Psoas muscle (tissue), 7 donors: ENCODE measurements at regions not wholly inside any gene's neighbourhood (a gene's known extent, or its start where the extent isn't known, plus 50 kb on each side); places are given as distances from the start of the nearest gene placed in this dataset.

Source experiments
- ATAC-seq, 4 donors: fragments of 200-7000 bp; cut with Tn5 transposase; one replicate each; pipeline ENCODE4 v1.9.1; 2020; ENCODE audit warnings: moderate library complexity in 3 of 4, mild to moderate bottlenecking in 2 of 4
- DNase-seq, 2 donors: peaks; one replicate each; pipeline ENCODE4 v3.0.0-alpha.2; 2020
- H3K27ac ChIP-seq: fragments of 200-600 bp; one replicate; pipeline ENCODE4 v1.8.0; 2022
- H3K27me3 ChIP-seq, 3 donors: fragments of 200-600 bp in 1 of 3; one replicate each; pipeline versions ENCODE4 v1.6.1 to v1.8.0; 2013 to 2022; ENCODE audit warnings: low read length in 2 of 3, mild to moderate bottlenecking in 2 of 3, moderate library complexity in 1 of 3; ENCODE audit not compliant: insufficient read depth in 3 of 3
- H3K36me3 ChIP-seq, 2 donors: fragments of 200-600 bp in 1 of 2; one replicate each; pipeline versions ENCODE4 v1.6.1 to v1.8.0; 2013 to 2022; ENCODE audit warnings: low read depth in 1 of 2, mild to moderate bottlenecking in 1 of 2, moderate library complexity in 1 of 2; ENCODE audit not compliant: insufficient read depth in 1 of 2
- H3K4me1 ChIP-seq: fragments of 200-600 bp; one replicate; pipeline ENCODE4 v1.8.0; 2022
- H3K4me3 ChIP-seq: fragments of 200-600 bp; one replicate; pipeline ENCODE4 v1.8.0; 2022; ENCODE audit warnings: mild to moderate bottlenecking
- H3K9me3 ChIP-seq: fragments of 200-600 bp; one replicate; pipeline ENCODE4 v1.8.0; 2022
- WGBS, 3 donors: extraction: QIAGEN DNeasy Blood & Tissue Kit; methylation state at CpG; one replicate each; pipeline versions ENCODE4 v1.1.6 to v1.1.7; 2013; 5-methylcytosine and 5-hydroxymethylcytosine counted together
- intact Hi-C, 2 donors: fragments of 100-400 bp; cut with DNase I; formaldehyde crosslinking; loops; one replicate each; pipeline versions ENCODE4 v1.11.0 to v1.14.2; 2022
- TF ChIP-seq, protein P1 (sequence below): fragments of 200-600 bp; IDR thresholded peaks from one replicate; pipeline ENCODE4 v1.8.0; 2022; ENCODE audit warnings: antibody characterized with exemption
- donor health status: healthy with polysubstance abuse.
- donor health status: DM: no; HTN: no; CAD: no; lungs with moderate emphysema.
- donor health status: Bipolar disorder and iron deficiency.
- donor health status: healthy.
- donor health status: DM: yes; HTN: yes; CAD: no.
- donor health status: DM: no; HTN: no; CAD: no.
- donor health status: DM: yes; HTN: yes; CAD: no.

DNA sequence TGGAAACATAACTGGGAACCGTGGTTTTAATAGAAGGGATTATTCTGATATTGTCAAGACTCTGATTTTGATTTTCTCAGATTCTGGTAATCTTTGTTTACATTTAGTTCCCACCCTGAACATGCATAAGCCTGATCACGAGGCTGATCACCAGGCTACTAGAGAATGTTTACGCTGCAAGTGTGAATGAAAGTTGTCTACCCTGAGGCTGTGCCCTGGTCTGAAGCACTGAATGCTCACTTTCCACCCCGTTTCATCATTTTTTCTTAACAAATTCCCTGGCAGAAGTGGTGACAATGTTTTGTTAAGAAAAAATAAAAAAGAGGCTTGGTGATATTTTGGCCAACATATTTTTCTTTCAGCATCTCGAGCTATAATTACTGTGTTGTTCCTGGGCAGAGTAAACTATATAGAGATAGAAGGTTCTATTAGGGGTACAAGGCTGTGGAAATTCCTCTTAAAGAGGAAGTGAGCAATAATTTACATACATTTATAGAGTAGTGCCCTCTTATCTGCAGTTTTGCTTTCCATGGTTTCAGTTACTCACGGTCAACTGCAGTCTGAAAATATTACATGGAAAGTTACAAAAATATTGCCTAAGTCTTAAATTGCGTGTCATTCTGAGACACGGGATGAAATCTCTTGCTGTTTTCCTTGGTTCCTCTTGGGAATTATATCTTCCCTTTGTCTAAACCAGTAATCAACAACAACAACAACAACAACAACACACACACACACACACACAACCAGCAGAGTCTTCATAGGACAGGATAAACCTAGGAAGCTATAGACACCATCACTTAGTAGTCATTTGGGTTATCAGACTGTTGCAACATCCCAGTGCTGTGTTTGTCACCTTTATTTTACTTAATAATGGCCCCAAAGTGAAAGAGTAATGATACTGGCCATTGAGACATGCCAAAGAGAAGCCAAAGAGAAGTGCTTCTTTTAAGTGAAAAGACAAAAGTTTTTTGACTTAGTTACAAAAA is 566.6 kb upstream of the CITED2 start:
- Histone ChIP-seq H3K9me3 (no peaks in the 10 kb centered on the region), H3K4me1 (no peaks in the 10 kb centered on the region), H3K36me3 (no peaks in the 10 kb centered on the region), H3K27me3 (no peaks in the 10 kb centered on the region), H3K27ac (no peak overlapping the region), H3K4me3 (no peak overlapping the region)
- no peak for DNase-seq
- TF ChIP-seq, protein P1, sequence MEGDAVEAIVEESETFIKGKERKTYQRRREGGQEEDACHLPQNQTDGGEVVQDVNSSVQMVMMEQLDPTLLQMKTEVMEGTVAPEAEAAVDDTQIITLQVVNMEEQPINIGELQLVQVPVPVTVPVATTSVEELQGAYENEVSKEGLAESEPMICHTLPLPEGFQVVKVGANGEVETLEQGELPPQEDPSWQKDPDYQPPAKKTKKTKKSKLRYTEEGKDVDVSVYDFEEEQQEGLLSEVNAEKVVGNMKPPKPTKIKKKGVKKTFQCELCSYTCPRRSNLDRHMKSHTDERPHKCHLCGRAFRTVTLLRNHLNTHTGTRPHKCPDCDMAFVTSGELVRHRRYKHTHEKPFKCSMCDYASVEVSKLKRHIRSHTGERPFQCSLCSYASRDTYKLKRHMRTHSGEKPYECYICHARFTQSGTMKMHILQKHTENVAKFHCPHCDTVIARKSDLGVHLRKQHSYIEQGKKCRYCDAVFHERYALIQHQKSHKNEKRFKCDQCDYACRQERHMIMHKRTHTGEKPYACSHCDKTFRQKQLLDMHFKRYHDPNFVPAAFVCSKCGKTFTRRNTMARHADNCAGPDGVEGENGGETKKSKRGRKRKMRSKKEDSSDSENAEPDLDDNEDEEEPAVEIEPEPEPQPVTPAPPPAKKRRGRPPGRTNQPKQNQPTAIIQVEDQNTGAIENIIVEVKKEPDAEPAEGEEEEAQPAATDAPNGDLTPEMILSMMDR, result no peak
- 41 to 60% (median 46%) methylated on average over 8 of the region's 8 CpGs for WGBS, 3 donors
- intact Hi-C loops, result no loop called here
- no peak for ATAC-seq

DNA sequence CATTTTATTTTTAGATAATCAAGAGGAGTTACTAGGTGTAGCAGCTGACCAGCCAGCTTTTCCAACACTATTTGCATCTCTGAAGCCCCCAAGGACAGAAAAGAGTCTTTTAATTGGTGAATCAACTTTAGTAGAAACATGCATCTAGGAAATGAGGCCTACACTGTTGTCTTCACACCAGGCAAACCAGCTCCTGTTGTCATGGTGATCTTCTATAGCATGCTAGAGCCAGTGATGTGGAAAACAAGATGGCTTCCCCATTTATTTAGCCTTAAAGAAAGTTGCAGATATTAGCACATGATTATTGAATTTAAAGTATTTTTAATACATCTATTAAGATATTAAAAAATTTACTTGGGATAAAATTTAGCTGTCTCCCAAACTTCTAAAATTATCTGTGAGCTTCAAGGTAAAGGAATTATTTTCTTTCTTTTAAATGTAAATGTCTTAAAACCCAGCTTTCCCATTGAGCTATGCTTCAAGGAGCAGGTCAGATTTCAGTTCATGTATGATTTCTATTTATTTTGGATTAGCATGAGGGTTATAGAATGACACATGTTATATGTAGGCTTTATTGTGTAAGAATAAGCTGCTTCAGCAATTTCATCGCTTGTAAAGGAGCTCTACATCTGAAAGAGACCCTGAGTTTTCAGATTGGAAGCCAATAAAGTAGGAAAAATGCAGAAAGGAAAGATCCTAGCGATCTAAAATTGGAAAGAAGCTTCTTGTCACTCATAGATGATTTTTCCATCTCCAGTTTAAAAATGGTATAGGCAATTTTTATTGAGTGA is 564.9 kb upstream of the CITED2 start:
- Histone ChIP-seq H3K4me1 (no peaks in the 10 kb centered on the region), H3K4me3 (no peak overlapping the region), H3K27me3 (no peaks in the 10 kb centered on the region), H3K27ac (no peak overlapping the region), H3K36me3 (no peaks in the 10 kb centered on the region), H3K9me3 (no peaks in the 10 kb centered on the region)
- DNase-seq (no peak), ATAC-seq (no peak)
- WGBS, 3 donors, result 68 to 77% (median 75%) methylated on average over 2 of the region's 2 CpGs
- TF ChIP-seq, protein P1, result no peak
- intact Hi-C loops, result no loop called here

DNA sequence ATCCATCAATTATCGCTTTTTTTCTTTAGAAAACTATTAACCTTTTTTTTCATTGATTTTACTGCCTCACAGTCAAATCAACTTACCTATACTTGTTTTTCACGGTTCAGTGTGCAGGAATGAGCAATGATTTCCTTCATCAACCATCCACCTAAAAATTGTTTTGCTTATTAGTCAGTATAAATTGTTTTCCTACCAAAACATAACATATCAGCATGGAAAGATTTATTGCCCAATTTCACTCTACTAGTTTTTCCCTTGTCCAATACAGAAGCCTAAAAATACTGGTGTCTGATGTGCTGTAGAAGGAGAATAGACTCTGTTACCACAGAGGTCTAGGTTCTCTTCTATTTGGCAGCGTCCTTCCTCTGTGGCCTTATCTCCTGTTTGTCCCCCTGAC is 558.2 kb upstream of the CITED2 start:
- ATAC-seq (no peak), DNase-seq (no peak)
- H3K27ac ChIP-seq, result no peak overlapping the region
- no peaks in the 10 kb centered on the region for H3K9me3 ChIP-seq
- H3K36me3 ChIP-seq, result no peaks in the 10 kb centered on the region
- intact Hi-C loops, result no loop called here
- 89 to 95% (median 91%) methylated on average over 3 of the region's 3 CpGs for WGBS, 3 donors
- TF ChIP-seq, protein P1, result no peak
- no peak overlapping the region for H3K4me3 ChIP-seq
- no peaks in the 10 kb centered on the region for H3K27me3 ChIP-seq
- no peaks in the 10 kb centered on the region for H3K4me1 ChIP-seq

DNA sequence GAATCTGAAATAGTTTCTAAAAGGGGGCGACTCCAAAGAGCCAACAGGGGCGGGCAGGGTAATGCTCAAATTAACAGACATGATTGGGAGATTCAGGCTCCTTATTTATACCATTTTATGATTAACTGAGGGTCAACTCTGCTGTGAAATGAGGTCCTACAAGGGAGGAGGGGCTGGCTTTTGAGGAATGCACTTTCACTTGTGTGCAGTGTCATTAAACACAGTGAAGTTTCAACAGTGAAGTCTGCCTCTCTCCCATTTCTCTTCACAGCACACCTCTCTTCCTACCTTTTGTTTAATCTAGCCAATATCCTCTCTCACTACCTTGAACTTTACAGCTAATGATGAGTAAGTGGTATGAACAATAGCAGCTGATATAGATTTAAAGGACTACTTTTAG is 557.3 kb upstream of the CITED2 start:
- no peaks in the 10 kb centered on the region for H3K27me3 ChIP-seq
- TF ChIP-seq, protein P1, result no peak
- no peak overlapping the region for H3K27ac ChIP-seq
- H3K4me1 ChIP-seq, result no peaks in the 10 kb centered on the region
- intact Hi-C loops, result no loop called here
- DNase-seq (no peak), ATAC-seq (no peak)
- H3K36me3 ChIP-seq, result no peaks in the 10 kb centered on the region
- 75 to 89% (median 80%) methylated on average over 2 of the region's 2 CpGs for WGBS, 3 donors
- H3K9me3 ChIP-seq, result no peaks in the 10 kb centered on the region
- H3K4me3 ChIP-seq, result no peak overlapping the region
